Activated T-helper 1 cell treated with anti-CD3 and anti-CD28 coated beads, Interleukin-12 subunit alpha, Interleukin-12 subunit beta, Interleukin-2, Interleukin-4 antibody, amounts not matched to agents 30 ng/mL and 10 ng/mL and 1 ng/mL, durations not matched to agents 14 hours and 24 hours and 36 hours (primary cell): ENCODE measurements at regions not wholly inside any gene's neighbourhood (a gene's known extent, or its start where the extent isn't known, plus 50 kb on each side); places are given as distances from the start of the nearest gene placed in this dataset.

Experiments
- DNase-seq: peaks from one replicate; pipeline ENCODE4 v3.0.0; 2021; ENCODE audit warnings: low spot score
- H3K27ac Mint-ChIP-seq: one replicate; pipeline ENCODE4 v1.8.0; 2021; ENCODE audit warnings: mild to moderate bottlenecking, mixed read lengths
- H3K27me3 Mint-ChIP-seq: one replicate; pipeline ENCODE4 v1.8.0; 2022; ENCODE audit warnings: mild to moderate bottlenecking, moderate library complexity, mixed read lengths; ENCODE audit not compliant: insufficient read depth
- H3K36me3 Mint-ChIP-seq: one replicate; pipeline ENCODE4 v1.8.0; 2021; ENCODE audit warnings: low read depth, mixed read lengths
- H3K4me1 Mint-ChIP-seq: one replicate; pipeline ENCODE4 v1.8.0; 2021; ENCODE audit warnings: low read depth, mixed read lengths
- H3K4me3 Mint-ChIP-seq: one replicate; pipeline ENCODE4 v1.8.0; 2021; ENCODE audit warnings: mild to moderate bottlenecking, moderate library complexity, mixed read lengths
- H3K9me3 Mint-ChIP-seq: one replicate; pipeline ENCODE4 v1.8.0; 2021; ENCODE audit warnings: mixed read lengths
- intact Hi-C: fragments of 100-400 bp; cut with micrococcal nuclease; formaldehyde crosslinking; loops from one replicate; pipeline ENCODE4 v1.15.1; 2024

GRCh38 chr1:164948101-164948500 is 389.1 kb downstream of the PBX1 start:
- Mint-ChIP-seq H3K4me1 (no peaks in the 10 kb centered on the region), H3K36me3 (no peaks in the 10 kb centered on the region), H3K27ac (no peak overlapping the region), H3K9me3 (peaks cover 16% of the 10 kb centered on the region), H3K4me3 (no peak overlapping the region), H3K27me3 (no peaks in the 10 kb centered on the region)
- no peak for DNase-seq
- intact Hi-C loops, result no loop called here

- no peak for DNase-seq
- H3K36me3 Mint-ChIP-seq, result no peaks in the 10 kb centered on the region
Observed at GRCh38 chr1:164937291-164937690, 378.3 kb downstream of the PBX1 start.

GRCh38 chr1:164932580-164932979 is 373.6 kb downstream of the PBX1 start:
- Mint-ChIP-seq H3K36me3 (no peaks in the 10 kb centered on the region), H3K9me3 (no peaks in the 10 kb centered on the region), H3K4me1 (no peaks in the 10 kb centered on the region), H3K27ac (no peak overlapping the region), H3K4me3 (no peak overlapping the region), H3K27me3 (no peaks in the 10 kb centered on the region)
- DNase-seq, result no peak
- intact Hi-C loops, result no loop called here

More at GRCh38 chr1:164937291-164937690, 378.3 kb downstream of the PBX1 start:
- Mint-ChIP-seq H3K4me1 (no peaks in the 10 kb centered on the region), H3K4me3 (no peak overlapping the region), H3K27me3 (no peaks in the 10 kb centered on the region), H3K27ac (no peak overlapping the region), H3K9me3 (peaks cover 6% of the 10 kb centered on the region)
- intact Hi-C loops, result no loop called here

- no peak overlapping the region for H3K4me3 Mint-ChIP-seq
- no peak for DNase-seq
- no peaks in the 10 kb centered on the region for H3K36me3 Mint-ChIP-seq
- no peaks in the 10 kb centered on the region for H3K4me1 Mint-ChIP-seq
- intact Hi-C loops, result no loop called here
- H3K27me3 Mint-ChIP-seq, result no peaks in the 10 kb centered on the region
- no peak overlapping the region for H3K27ac Mint-ChIP-seq
- H3K9me3 Mint-ChIP-seq, result no peaks in the 10 kb centered on the region
Observed at GRCh38 chr1:164930833-164931232, 371.8 kb downstream of the PBX1 start.

GRCh38 chr1:164930241-164930640 is 371.3 kb downstream of the PBX1 start:
- Mint-ChIP-seq H3K9me3 (no peaks in the 10 kb centered on the region), H3K27me3 (no peaks in the 10 kb centered on the region), H3K4me3 (no peak overlapping the region), H3K4me1 (no peaks in the 10 kb centered on the region), H3K36me3 (no peaks in the 10 kb centered on the region), H3K27ac (no peak overlapping the region)
- intact Hi-C loops, result no loop called here
- no peak for DNase-seq

- no peak overlapping the region for H3K4me3 Mint-ChIP-seq
- no peak for DNase-seq
- intact Hi-C loops, result no loop called here
- H3K36me3 Mint-ChIP-seq, result no peaks in the 10 kb centered on the region
- H3K4me1 Mint-ChIP-seq, result no peaks in the 10 kb centered on the region
- no peak overlapping the region for H3K27ac Mint-ChIP-seq
- no peaks in the 10 kb centered on the region for H3K9me3 Mint-ChIP-seq
- no peaks in the 10 kb centered on the region for H3K27me3 Mint-ChIP-seq
Observed at GRCh38 chr1:164928232-164928812, 369.3 kb downstream of the PBX1 start.

GRCh38 chr1:164926107-164926506 is 367.1 kb downstream of the PBX1 start:
- Mint-ChIP-seq H3K27me3 (no peaks in the 10 kb centered on the region), H3K27ac (no peak overlapping the region), H3K4me3 (no peak overlapping the region), H3K9me3 (no peaks in the 10 kb centered on the region), H3K4me1 (no peaks in the 10 kb centered on the region), H3K36me3 (no peaks in the 10 kb centered on the region)
- intact Hi-C loops, result no loop called here
- DNase-seq, result no peak

- no peaks in the 10 kb centered on the region for H3K36me3 Mint-ChIP-seq
- intact Hi-C loops, result no loop called here
- H3K4me3 Mint-ChIP-seq, result no peak overlapping the region
Observed at GRCh38 chr1:164922585-164922984, 363.6 kb downstream of the PBX1 start.

GRCh38 chr1:164921493-164921892 is 362.5 kb downstream of the PBX1 start:
- no peaks in the 10 kb centered on the region for H3K9me3 Mint-ChIP-seq
- intact Hi-C loops, result no loop called here
- no peaks in the 10 kb centered on the region for H3K36me3 Mint-ChIP-seq
- no peaks in the 10 kb centered on the region for H3K27me3 Mint-ChIP-seq
- H3K27ac Mint-ChIP-seq, result no peak overlapping the region
- H3K4me1 Mint-ChIP-seq, result no peaks in the 10 kb centered on the region
- DNase-seq, result no peak
- H3K4me3 Mint-ChIP-seq, result no peak overlapping the region

More at GRCh38 chr1:164922585-164922984, 363.6 kb downstream of the PBX1 start:
- no peak overlapping the region for H3K27ac Mint-ChIP-seq
- no peak for DNase-seq
- no peaks in the 10 kb centered on the region for H3K27me3 Mint-ChIP-seq
- no peaks in the 10 kb centered on the region for H3K4me1 Mint-ChIP-seq
- H3K9me3 Mint-ChIP-seq, result no peaks in the 10 kb centered on the region

- Mint-ChIP-seq H3K9me3 (no peaks in the 10 kb centered on the region), H3K4me1 (no peaks in the 10 kb centered on the region), H3K27me3 (no peaks in the 10 kb centered on the region), H3K27ac (no peak overlapping the region), H3K4me3 (no peak overlapping the region), H3K36me3 (no peaks in the 10 kb centered on the region)
- no peak for DNase-seq
- intact Hi-C loops, result no loop called here
Observed at GRCh38 chr1:164918140-164918539, 359.2 kb downstream of the PBX1 start.

GRCh38 chr1:164914208-164914607 is 355.2 kb downstream of the PBX1 start:
- no peaks in the 10 kb centered on the region for H3K36me3 Mint-ChIP-seq
- H3K27me3 Mint-ChIP-seq, result no peaks in the 10 kb centered on the region

GRCh38 chr1:164912290-164912689 is 353.3 kb downstream of the PBX1 start:
- no peaks in the 10 kb centered on the region for H3K27me3 Mint-ChIP-seq
- no peaks in the 10 kb centered on the region for H3K36me3 Mint-ChIP-seq
- H3K4me3 Mint-ChIP-seq, result no peak overlapping the region
- intact Hi-C loops, result no loop called here
- no peaks in the 10 kb centered on the region for H3K4me1 Mint-ChIP-seq
- no peak overlapping the region for H3K27ac Mint-ChIP-seq
- no peaks in the 10 kb centered on the region for H3K9me3 Mint-ChIP-seq
- no peak for DNase-seq

More at GRCh38 chr1:164914208-164914607, 355.2 kb downstream of the PBX1 start:
- DNase-seq, result no peak
- Mint-ChIP-seq H3K4me1 (no peaks in the 10 kb centered on the region), H3K27ac (no peak overlapping the region), H3K9me3 (no peaks in the 10 kb centered on the region), H3K4me3 (no peak overlapping the region)
- intact Hi-C loops, result no loop called here

GRCh38 chr1:164910671-164911070 is 351.7 kb downstream of the PBX1 start:
- intact Hi-C loops, result no loop called here
- Mint-ChIP-seq H3K36me3 (no peaks in the 10 kb centered on the region), H3K27me3 (no peaks in the 10 kb centered on the region), H3K27ac (no peak overlapping the region), H3K4me3 (no peak overlapping the region), H3K9me3 (no peaks in the 10 kb centered on the region), H3K4me1 (no peaks in the 10 kb centered on the region)
- DNase-seq, result no peak

GRCh38 chr1:164907666-164908065 is 348.7 kb downstream of the PBX1 start:
- H3K9me3 Mint-ChIP-seq, result no peaks in the 10 kb centered on the region
- no peak for DNase-seq
- no peak overlapping the region for H3K4me3 Mint-ChIP-seq
- H3K27me3 Mint-ChIP-seq, result peaks cover 2% of the 10 kb centered on the region
- H3K27ac Mint-ChIP-seq, result no peak overlapping the region
- H3K36me3 Mint-ChIP-seq, result no peaks in the 10 kb centered on the region
- no peaks in the 10 kb centered on the region for H3K4me1 Mint-ChIP-seq
- intact Hi-C loops, result no loop called here
